Caco-2 (cell line): ENCODE measurements at regions not wholly inside any gene's neighbourhood (a gene's known extent, or its start where the extent isn't known, plus 50 kb on each side); places are given as distances from the start of the nearest gene placed in this dataset.
A peak's percentile ranks its signal among the peaks of the same experiment; 100 is the strongest.

Source experiments
- BruUV-seq: library from RNA; stranded (reverse); fragments of 400-500 nt; replicated peaks from 2 replicates; lab custom pipeline; 2021; lab: Mats Ljungman, UMichigan
- CTCF ChIA-PET: fragments of 300-600 bp; sonication (Branson Sonifier 250); formaldehyde crosslinking; loops from one replicate; lab custom pipeline; 2022; ENCODE audit warnings: antibody characterized with exemption; lab: Charles Lee
- POLR2A ChIA-PET: fragments of 300-600 bp; sonication (Branson Sonifier 250); formaldehyde crosslinking; loops from one replicate; lab custom pipeline; 2022; ENCODE audit warnings: antibody characterized with exemption; lab: Charles Lee
- DNase-seq, 2 experiments: peaks; one replicate each; pipeline versions ENCODE4 v3.0.0 to v3.0.0-alpha.2; 2020 to 2022
- H3K27me3 ChIP-seq: replicated peaks from 2 replicates; pipeline ENCODE4 v1.6.0; 2011; ENCODE audit warnings: low read length; ENCODE audit not compliant: control insufficient read depth, insufficient read depth
- H3K36me3 ChIP-seq: 2 replicates; pipeline ENCODE4 v1.5.1; 2011; ENCODE audit warnings: low read length; ENCODE audit not compliant: control insufficient read depth, insufficient read depth
- H3K4me1 ChIP-seq: fragments of 250-450 bp; sonication (Bioruptor Pico); 2 replicates; pipeline ENCODE4 v1.5.1; 2020; ENCODE audit warnings: mild to moderate bottlenecking
- H3K4me3 ChIP-seq: 2 replicates; pipeline ENCODE4 v1.5.1; 2011; ENCODE audit warnings: low read depth, mild to moderate bottlenecking, control low read depth, low read length
- H3K9me3 ChIP-seq: fragments of 250-450 bp; sonication (Bioruptor Pico); 2 replicates; pipeline ENCODE4 v1.5.1; 2020; ENCODE audit warnings: mild to moderate bottlenecking, moderate library complexity
- H3K27ac Mint-ChIP-seq: one replicate; pipeline ENCODE4 v1.8.0; 2022; ENCODE audit warnings: mixed read lengths; ENCODE audit not compliant: unreplicated experiment
- H3K27me3 Mint-ChIP-seq: one replicate; pipeline ENCODE4 v1.8.0; 2022; ENCODE audit warnings: mixed read lengths; ENCODE audit not compliant: insufficient read depth, unreplicated experiment
- H3K36me3 Mint-ChIP-seq: one replicate; pipeline ENCODE4 v1.8.0; 2022; ENCODE audit warnings: mild to moderate bottlenecking, mixed read lengths; ENCODE audit not compliant: insufficient read depth, unreplicated experiment
- H3K4me1 Mint-ChIP-seq: one replicate; pipeline ENCODE4 v1.8.0; 2022; ENCODE audit warnings: low read depth, mixed read lengths; ENCODE audit not compliant: unreplicated experiment
- H3K4me3 Mint-ChIP-seq: one replicate; pipeline ENCODE4 v1.8.0; 2022; ENCODE audit warnings: mild to moderate bottlenecking, moderate library complexity, mixed read lengths; ENCODE audit not compliant: unreplicated experiment
- H3K9me3 Mint-ChIP-seq: one replicate; pipeline ENCODE4 v1.8.0; 2022; ENCODE audit warnings: mixed read lengths; ENCODE audit not compliant: unreplicated experiment
- intact Hi-C: fragments of 100-400 bp; cut with micrococcal nuclease; formaldehyde crosslinking; loops from one replicate; pipeline ENCODE4 v1.10.0; 2022; ENCODE audit not compliant: unreplicated experiment
- TF ChIP-seq, protein P1 (sequence below), 2 experiments: fragments of 200-600 bp in 1 of 2; IDR thresholded peaks; 1 replicate in 1 of 2; 2 replicates in 1 of 2; pipeline versions ENCODE4 v1.5.1 to v1.8.0; 2011 to 2022; ENCODE audit warnings: antibody characterized with exemption in 1 of 2, control low read depth in 1 of 2, inconsistent platforms in 1 of 2, low read depth in 1 of 2, low read length in 1 of 2, mild to moderate bottlenecking in 1 of 2, moderate library complexity in 1 of 2; ENCODE audit not compliant: insufficient read depth in 1 of 2, severe bottlenecking in 1 of 2, unreplicated experiment in 1 of 2

DNA sequence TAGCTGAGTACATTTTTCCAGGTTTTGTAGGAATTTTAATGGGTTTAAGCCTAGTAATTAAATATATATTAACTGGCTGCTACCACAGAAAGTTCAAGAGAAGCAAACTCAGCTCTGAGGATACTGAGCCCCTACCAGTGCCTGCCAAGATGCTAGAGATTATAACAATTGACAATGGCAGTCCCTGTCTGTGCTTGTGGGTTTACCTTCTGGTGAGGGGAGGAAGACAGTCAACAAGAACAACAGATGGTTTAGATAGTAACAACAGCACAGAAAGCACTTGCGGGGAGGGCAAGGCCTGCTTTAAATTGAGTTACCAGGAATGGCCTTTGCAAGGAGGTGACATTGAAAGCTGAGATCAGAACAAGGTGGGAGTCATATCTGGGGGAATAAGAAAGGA is 56.6 kb upstream of the ARHGEF3 start:
- ChIA-PET CTCF (interaction anchor here (0.6 kb wide), 1 partner anchor 130 kb away, joined by 3 read pairs; no protein-coding TSS in a partner anchor), POLR2A (no interaction called here)
- TF ChIP-seq, protein P1, sequence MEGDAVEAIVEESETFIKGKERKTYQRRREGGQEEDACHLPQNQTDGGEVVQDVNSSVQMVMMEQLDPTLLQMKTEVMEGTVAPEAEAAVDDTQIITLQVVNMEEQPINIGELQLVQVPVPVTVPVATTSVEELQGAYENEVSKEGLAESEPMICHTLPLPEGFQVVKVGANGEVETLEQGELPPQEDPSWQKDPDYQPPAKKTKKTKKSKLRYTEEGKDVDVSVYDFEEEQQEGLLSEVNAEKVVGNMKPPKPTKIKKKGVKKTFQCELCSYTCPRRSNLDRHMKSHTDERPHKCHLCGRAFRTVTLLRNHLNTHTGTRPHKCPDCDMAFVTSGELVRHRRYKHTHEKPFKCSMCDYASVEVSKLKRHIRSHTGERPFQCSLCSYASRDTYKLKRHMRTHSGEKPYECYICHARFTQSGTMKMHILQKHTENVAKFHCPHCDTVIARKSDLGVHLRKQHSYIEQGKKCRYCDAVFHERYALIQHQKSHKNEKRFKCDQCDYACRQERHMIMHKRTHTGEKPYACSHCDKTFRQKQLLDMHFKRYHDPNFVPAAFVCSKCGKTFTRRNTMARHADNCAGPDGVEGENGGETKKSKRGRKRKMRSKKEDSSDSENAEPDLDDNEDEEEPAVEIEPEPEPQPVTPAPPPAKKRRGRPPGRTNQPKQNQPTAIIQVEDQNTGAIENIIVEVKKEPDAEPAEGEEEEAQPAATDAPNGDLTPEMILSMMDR (IDR thresholded peaks at IDR 0.05; ENCODE audit: insufficient read depth in 1 of 2, low read depth in 1 of 2, low read length in 1 of 2, severe bottlenecking in 1 of 2, unreplicated experiment in 1 of 2), result no peak
- no peaks in the 10 kb centered on the region for H3K36me3 ChIP-seq
- no peaks in the 10 kb centered on the region for H3K9me3 ChIP-seq
- no peaks in the 10 kb centered on the region for H3K27me3 ChIP-seq
- H3K4me1 ChIP-seq, result no peaks in the 10 kb centered on the region
- H3K4me1 Mint-ChIP-seq, result peaks cover 15% of the 10 kb centered on the region
- no peaks in the 10 kb centered on the region for H3K9me3 Mint-ChIP-seq
- no TSS peak for BruUV-seq
- DNase-seq, result no peak
- peaks cover 6% of the 10 kb centered on the region for H3K36me3 Mint-ChIP-seq
- no peaks in the 10 kb centered on the region for H3K27me3 Mint-ChIP-seq
- intact Hi-C loops, result no loop called here
- H3K4me3 Mint-ChIP-seq, result no peak overlapping the region
- no peak overlapping the region for H3K4me3 ChIP-seq
- no peak overlapping the region for H3K27ac Mint-ChIP-seq

- ChIA-PET POLR2A (no interaction called here), CTCF (interaction anchor here (0.9 to 1.2 kb wide), 2 partner anchors 132 to 133 kb away, joined by 3 read pairs; no protein-coding TSS in a partner anchor)
- no peaks in the 10 kb centered on the region for H3K9me3 Mint-ChIP-seq
- H3K27ac Mint-ChIP-seq, result no peak overlapping the region
- H3K27me3 Mint-ChIP-seq, result no peaks in the 10 kb centered on the region
- H3K4me3 Mint-ChIP-seq, result no peak overlapping the region
- TF ChIP-seq, protein P1 (IDR thresholded peaks at IDR 0.05; ENCODE audit: insufficient read depth in 1 of 2, low read depth in 1 of 2, low read length in 1 of 2, severe bottlenecking in 1 of 2, unreplicated experiment in 1 of 2), result no peak
- H3K4me3 ChIP-seq, result no peak overlapping the region
- no TSS peak for BruUV-seq
- peaks cover 15% of the 10 kb centered on the region for H3K4me1 Mint-ChIP-seq
- intact Hi-C loops, result no loop called here
- no peaks in the 10 kb centered on the region for H3K36me3 ChIP-seq
- peaks cover 6% of the 10 kb centered on the region for H3K36me3 Mint-ChIP-seq
- H3K4me1 ChIP-seq, result no peaks in the 10 kb centered on the region
- no peaks in the 10 kb centered on the region for H3K9me3 ChIP-seq
- peak in 1 of 2 experiments; percentile 2 for DNase-seq
- no peaks in the 10 kb centered on the region for H3K27me3 ChIP-seq
Measured at GRCh38 chr3:56857178-56857577, 55.4 kb upstream of the ARHGEF3 start.

DNA sequence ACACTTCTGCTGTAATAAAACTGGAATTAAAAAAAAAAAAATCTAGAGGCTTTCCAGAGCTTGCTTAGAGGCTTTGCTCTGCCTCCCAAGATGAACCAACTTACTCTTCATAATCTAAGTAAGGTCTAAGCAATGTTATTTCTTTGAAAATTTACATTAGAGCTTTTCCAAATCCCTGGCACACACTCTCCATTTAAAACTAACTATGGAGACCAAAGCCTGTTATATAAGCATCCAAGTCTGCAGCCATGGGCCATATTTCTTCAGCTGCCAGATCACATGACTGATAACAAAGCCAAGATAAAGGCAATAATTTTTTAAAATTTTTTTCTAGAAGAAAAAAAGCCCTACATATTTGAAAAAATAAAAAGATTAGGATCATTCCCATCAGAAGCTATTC is 55.0 kb upstream of the ARHGEF3 start:
- POLR2A ChIA-PET, result no interaction called here
- CTCF ChIA-PET, result interaction anchor here (0.9 to 1.2 kb wide), 2 partner anchors 132 to 133 kb away, joined by 3 read pairs; no protein-coding TSS in a partner anchor
- Mint-ChIP-seq H3K4me1 (peaks cover 15% of the 10 kb centered on the region), H3K4me3 (no peak overlapping the region), H3K36me3 (peaks cover 6% of the 10 kb centered on the region), H3K27me3 (no peaks in the 10 kb centered on the region), H3K27ac (no peak overlapping the region), H3K9me3 (no peaks in the 10 kb centered on the region)
- no peak overlapping the region for H3K4me3 ChIP-seq
- intact Hi-C loops, result loop anchor here (1.0 kb wide), 1 partner anchor 133 kb away; no protein-coding TSS in a partner anchor
- no peaks in the 10 kb centered on the region for H3K36me3 ChIP-seq
- BruUV-seq, result no TSS peak
- H3K9me3 ChIP-seq, result no peaks in the 10 kb centered on the region
- no peaks in the 10 kb centered on the region for H3K4me1 ChIP-seq
- TF ChIP-seq, protein P1 (IDR thresholded peaks at IDR 0.05; ENCODE audit: insufficient read depth in 1 of 2, low read depth in 1 of 2, low read length in 1 of 2, severe bottlenecking in 1 of 2, unreplicated experiment in 1 of 2), result no peak
- DNase-seq, result no peak
- H3K27me3 ChIP-seq, result no peaks in the 10 kb centered on the region
